LNCaP clone FGC (cell line): ENCODE measurements at regions not wholly inside any gene's neighbourhood (a gene's known extent, or its start where the extent isn't known, plus 50 kb on each side); places are given as distances from the start of the nearest gene placed in this dataset.

ENCODE experiments used
- DNase-seq: peaks from one replicate; pipeline ENCODE4 v3.0.0-alpha.2; 2011; ENCODE audit warnings: low read depth
- H3K4me3 ChIP-seq: 2 replicates; pipeline ENCODE4 v1.5.1; 2011; ENCODE audit warnings: mild to moderate bottlenecking, low read depth, low read length, control low read depth
- CTCF ChIP-seq: IDR thresholded peaks from 2 replicates; pipeline ENCODE4 v1.5.1; 2012; ENCODE audit warnings: mild to moderate bottlenecking; ENCODE audit not compliant: control insufficient read depth, insufficient read depth; ENCODE audit errors: extremely low read depth

GRCh38 chr2:240212425-240213225 is 72.2 kb upstream of the OTOS start:
- H3K4me3 ChIP-seq = no peak overlapping the region
- TF ChIP-seq CTCF = no peak
- no peak for DNase-seq

- no peak overlapping the region for H3K4me3 ChIP-seq
- DNase-seq = no peak
- TF ChIP-seq CTCF = no peak
Observed at GRCh38 chr2:240213226-240213475, 72.7 kb upstream of the OTOS start.

- no peak for DNase-seq
- TF ChIP-seq CTCF = no peak
- no peak overlapping the region for H3K4me3 ChIP-seq
Observed at GRCh38 chr2:240213476-240214421, 73.3 kb upstream of the OTOS start.

DNA sequence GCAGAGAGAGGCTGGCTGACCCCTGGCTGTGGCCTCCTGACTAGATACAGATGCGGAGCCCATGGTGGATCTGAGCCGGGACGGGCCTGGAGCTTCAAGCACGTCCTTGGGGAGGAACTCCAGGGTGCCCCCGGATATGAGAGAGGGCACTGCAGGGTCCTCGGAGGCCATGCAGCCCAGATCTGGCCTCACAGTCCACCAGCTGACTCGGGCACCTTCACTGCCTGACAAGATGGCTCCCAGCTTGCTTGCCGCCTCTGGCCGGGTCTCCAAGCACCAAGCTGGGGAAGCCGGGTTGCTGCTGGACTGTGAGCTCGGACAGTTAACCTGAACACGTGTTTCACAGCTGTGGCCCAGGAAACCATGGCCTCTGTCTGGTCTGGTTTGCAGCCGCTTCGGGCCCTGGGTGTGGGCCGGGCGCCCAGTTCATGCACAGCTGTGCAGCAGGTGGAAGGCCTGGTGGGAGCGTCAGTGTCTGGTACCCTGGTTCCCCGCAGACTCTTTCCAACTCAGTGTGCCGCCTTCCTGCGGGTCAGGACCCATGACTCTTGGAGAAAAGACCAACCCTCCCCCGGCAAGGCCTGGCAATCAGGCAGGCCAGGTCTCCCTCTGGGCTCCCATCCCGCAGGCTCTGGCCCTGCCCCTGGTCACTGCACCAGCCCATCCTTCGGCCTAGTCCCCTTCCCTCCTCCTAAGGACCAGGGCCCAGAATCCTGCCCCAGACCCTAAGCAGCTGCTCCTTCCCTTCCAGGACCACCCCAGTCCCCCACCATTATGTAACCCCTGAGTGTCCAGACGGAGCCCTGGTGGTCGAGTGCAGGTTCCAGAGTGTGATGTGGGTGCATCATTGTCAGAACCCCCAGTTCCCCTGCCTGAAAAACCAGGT is 74.6 kb upstream of the OTOS start:
- DNase-seq = no peak
- no peak for TF ChIP-seq CTCF
- H3K4me3 ChIP-seq = no peak overlapping the region

DNA sequence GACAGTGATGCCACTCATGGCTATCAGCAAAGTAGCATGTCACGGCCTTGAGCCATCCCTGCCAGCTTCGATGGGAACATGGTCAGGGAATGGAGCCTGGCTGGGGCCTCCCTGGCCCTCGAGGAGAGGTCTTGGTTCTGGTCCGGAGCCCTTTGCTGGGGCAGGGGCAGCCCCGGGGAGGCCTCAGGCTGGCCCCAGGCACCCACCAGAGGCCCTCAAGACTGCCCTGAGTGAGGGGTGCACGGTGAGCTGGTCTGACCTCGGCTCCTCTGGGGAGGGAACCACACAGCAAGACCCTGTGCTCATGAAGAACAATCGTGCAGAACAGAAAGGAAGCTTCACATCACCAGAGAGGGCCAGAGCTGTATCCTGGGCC is 75.2 kb upstream of the OTOS start:
- TF ChIP-seq CTCF = no peak
- no peak for DNase-seq
- H3K4me3 ChIP-seq = no peak overlapping the region

DNA sequence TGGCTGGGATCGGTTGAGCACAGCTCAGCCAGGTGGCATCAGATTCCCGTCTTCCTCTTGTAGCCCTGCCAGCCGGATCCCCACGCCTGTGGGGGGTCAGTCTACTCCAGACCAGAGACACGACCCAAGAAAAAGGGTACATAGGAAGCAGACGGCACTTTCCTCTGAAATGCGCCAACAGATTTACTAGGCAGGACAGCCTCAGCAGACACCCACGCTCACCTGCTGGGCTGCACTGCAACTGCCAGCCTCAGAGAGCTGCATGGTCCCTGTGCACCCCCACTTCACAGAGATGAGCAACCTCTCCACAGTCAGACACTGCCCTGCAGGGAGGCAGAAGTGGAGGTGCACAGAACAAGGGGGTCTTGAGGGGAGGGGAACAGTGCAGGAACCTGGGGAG is 75.7 kb upstream of the OTOS start:
- H3K4me3 ChIP-seq = no peak overlapping the region
- no peak for TF ChIP-seq CTCF
- no peak for DNase-seq
